Right renal pelvis (tissue), 4 donors: ENCODE measurements at regions not wholly inside any gene's neighbourhood (a gene's known extent, or its start where the extent isn't known, plus 50 kb on each side); places are given as distances from the start of the nearest gene placed in this dataset.
A peak's percentile ranks its signal among the peaks of the same experiment; 100 is the strongest.
"Not testable (repeated sequence)": the region's sequence is repeated elsewhere in the genome, so short reads cannot be mapped to it uniquely, and the experiment has no call there.

Source experiments
- DNase-seq, 4 donors: peaks; one replicate each; pipeline ENCODE4 v3.0.0-alpha.2; 2013; ENCODE audit warnings: low read depth in 4 of 4, low spot score in 3 of 4, missing footprints in 1 of 4

DNA sequence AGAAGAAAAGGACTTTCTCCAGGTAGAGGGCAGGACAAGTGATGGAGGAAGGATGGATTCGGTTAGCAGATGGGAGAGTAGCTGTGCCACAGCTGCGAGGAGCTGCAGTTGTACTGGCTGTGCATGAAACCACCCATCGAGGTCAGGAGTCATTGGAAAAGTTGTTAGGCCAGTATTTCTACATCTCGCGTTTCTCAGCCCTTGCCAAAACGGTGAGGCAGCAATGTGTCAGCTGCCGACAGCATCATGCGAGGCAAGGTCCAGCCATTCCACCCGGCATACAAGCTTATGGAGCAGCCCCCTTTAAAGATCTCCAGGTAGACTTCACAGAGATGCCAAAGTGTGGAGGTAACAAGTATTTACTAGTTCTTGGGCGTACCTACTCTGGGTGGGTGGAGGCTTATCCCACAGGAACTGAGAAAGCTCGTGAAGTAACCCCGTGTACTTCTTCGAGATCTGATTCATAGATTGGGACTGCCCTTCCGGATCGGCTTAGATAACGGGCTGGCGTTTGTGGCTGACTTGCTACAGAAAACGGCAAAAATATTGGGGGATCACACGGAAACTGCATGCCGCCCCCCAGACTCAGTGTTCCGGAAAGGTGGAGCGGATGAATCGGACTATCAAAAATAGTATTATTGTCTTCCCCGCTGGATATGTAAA lies 105.0 kb upstream of the HMX1 start:
- DNase-seq, result not testable (repeated sequence)

DNA sequence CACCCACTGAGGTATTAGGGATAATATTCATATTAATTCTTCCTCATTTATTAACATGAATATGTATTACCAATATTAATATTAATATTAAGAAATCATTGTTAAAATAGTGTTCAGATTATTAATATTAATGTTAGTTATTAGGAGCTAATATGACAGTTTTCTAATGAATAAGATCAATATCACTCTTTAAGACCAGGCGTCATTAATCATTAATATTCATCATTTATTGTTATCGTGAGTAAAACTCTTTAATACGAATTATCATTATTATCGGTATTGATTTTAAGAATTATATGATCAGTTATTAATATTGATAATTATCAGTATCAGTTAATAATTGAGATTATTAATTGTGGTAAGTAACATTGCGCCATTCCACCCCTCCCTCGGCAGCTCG lies 101.0 kb upstream of the HMX1 start:
- DNase-seq, result not testable (repeated sequence)

DNA sequence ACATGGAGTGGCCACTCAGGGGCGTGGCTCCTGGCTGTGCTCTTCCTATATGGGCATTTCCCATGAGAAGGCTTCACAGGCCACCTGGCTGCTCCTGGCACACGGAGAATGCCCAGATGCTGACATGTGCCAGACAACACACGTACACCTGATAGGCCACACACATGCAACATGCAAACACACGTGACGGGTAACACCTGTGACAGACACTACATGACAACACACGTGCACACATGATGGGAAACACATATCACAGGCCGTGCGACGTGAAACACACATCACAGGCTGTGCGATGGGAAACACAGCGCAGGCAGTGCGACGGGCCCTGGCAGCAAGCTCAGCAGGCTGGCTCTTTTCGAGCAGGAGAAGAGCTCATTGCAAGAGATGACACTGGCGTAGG lies 94.3 kb upstream of the HMX1 start:
- not testable (repeated sequence) for DNase-seq

DNA sequence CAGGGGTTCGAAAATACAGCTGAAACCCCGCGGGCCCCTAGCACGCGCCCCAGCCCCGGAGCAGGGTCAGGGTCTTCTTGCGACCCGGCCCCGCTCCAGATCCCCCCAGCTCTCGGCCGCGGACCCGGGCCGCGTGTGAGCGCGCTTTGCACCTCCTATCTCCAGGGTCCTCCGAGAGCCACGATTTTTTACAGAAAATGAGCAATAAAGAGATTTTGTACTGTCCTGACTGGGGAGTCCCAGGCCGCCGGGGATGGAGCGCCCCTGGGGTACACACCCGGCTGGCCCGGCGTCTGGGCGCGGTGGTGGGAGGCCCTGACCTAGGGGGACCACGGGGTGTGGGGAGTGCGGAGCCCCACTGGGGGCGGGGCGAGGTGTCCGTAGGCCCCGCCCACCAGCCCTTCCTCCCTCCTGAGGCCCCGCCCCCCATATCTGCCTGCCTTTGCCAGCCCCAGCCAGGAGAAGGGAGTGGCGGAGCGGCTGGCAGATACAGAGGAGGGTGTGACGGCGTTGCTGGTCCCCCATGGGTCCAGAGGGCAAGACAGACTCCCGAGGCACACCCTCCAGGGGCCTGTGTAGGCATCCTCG lies 92.7 kb upstream of the HMX1 start:
- not testable (repeated sequence) for DNase-seq

DNA sequence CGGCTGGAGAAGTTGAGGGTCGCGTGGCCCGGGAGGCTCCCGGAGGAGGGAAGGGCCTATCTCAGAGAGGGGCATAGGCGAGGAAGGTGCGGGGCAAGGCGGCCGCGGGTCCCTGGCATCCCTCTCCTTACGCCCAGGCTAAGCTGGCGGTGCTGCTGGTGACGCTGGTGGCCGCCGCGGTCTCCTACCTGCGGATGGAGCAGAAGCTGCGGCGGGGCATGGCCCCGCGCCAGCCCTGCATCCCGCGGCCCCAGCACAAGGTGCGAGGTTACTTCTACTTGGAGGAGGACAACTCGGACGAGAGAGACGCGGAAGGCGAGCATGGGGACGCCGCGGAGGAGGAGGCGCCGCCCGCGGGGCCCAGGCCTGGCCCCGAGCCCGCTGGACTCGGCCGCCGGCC lies 91.9 kb upstream of the HMX1 start:
- DNase-seq, result not testable (repeated sequence)

DNA sequence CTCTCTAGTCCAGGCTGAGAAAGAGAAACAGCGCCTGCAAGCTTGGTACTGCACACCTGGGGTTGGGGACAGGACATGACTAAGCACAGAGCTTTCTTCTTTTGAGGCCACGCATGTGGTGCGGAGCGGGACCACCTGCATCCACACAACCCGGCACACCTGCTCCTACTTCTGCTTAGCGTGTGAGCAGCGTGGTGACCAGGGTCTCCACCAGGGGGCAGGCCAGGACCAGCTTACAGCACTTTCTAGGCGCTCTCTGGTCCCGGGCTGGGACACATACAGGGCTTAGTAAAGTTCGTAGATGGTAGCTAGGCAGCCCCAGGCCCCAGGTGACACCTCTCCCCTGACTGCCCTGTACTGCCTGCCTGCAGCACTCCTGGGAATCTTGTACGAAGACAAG lies 89.7 kb upstream of the HMX1 start:
- DNase-seq, result peak in 2 of 4 donors; percentile 30 to 44

DNA sequence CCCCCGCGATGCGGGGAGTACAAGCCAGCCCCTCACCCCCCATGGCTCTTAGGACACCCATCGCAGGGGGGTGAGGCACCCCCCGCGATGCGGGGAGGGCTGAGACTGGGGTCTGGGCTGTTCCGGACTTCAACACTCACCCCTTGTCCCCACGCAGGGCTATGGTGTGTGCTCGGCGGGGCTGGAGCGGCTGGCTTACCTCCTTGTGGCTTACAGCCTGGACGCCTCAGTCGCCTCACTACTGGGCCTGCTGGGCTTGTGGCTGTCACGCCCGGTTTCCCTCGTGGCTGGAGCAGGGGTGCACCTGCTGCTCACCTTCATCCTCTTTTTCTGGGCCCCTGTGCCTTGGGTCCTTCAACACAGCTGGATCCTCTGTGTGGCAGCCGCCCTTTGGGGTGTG lies 87.8 kb upstream of the HMX1 start:
- DNase-seq, result not testable (repeated sequence)

DNA sequence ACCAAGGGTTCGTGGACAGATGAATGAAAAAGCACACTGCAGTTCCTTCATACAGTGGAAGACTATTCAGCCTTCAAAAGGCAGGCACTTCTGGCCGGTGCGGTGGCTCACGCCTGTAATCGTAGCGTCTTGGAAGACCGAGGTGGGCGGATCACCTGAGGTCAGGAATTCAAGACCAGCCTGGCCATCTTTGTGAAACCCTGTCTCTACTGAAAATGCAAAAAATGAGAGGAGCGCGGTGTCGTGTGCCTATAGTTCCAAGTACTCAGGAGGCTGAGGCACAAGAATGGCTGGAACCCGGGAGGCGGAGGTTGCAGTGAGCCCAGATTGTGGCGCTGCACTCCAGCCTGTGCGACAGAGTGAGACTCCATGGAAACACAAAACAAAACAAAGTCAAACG lies 82.4 kb upstream of the HMX1 start:
- DNase-seq, result not testable (repeated sequence)

DNA sequence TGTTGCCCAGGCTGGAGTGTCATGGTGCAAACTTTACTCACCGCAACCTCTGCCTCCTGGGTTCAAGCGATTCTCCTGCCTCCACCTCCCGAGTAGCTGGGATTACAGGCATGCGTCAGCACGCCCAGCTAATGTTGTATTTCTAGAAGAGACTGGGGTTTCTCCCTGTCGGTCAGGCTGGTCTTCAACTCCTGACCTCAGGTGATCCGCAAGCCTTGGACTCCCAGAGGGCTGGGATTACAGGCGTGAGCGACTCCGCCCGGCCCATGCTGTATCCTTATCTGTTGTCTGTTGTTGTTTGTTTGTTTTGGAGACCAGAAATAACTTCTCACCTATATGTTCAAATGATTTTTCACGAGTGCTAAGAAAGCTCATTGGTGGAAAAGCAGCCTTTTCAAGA lies 81.2 kb upstream of the HMX1 start:
- DNase-seq, result not testable (repeated sequence)

DNA sequence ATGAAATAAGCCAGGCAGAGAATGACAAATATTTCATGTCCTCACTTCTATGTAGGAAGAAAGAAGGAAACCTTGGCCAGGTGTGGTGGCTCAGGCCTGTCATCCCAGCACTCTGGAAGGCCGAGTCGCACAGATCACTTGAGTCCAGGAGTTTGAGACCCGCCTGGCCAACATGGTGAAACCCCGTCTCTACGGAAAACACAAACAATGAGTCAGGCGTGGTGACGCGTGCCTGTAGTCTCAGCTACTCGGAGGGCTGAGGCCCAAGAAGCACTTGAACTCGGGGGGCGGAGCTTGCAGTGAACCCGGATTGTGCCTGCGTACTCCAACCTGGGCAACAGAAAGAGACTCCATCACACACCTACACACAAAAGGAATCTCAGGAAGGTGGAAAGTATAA lies 80.5 kb upstream of the HMX1 start:
- DNase-seq, result not testable (repeated sequence)

DNA sequence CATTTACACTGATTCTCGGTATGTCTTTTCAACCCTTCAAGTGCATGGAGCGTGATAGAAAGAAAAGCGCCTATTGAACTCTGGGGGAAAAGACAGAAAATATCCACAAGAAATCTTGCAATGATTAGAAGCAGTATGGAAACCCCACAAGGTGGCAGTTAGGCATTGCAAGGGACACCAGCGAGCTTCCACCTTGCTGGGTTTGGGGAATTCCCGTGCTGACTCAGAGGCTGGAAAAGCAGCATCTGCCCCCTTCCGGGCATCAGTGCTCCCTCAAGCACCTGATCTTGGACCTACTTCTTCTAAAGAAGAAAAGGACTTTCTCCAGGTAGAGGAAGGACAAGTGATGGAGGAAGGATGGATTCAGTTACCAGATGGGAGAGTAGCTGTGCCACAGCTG lies 73.9 kb upstream of the HMX1 start:
- DNase-seq, result not testable (repeated sequence)

DNA sequence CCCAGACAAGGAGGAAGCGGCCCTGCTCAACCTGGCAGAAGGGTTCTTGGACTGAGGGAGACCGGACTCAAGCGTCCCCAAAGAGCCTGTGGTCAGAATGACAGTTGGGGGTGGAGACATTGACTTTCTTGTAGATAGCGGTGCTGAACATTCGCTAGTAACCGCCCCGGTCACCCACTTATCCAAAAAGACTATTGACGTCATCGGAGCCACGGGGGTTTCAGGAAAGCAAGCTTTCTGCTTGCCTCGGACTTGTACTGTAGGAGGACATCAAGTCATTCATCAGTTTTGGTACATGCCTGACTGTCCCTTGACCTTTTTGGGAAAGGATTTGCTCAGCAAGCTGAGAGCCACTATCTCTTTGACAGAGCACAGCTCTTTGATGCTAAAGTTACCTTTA lies 71.7 kb upstream of the HMX1 start:
- not testable (repeated sequence) for DNase-seq

DNA sequence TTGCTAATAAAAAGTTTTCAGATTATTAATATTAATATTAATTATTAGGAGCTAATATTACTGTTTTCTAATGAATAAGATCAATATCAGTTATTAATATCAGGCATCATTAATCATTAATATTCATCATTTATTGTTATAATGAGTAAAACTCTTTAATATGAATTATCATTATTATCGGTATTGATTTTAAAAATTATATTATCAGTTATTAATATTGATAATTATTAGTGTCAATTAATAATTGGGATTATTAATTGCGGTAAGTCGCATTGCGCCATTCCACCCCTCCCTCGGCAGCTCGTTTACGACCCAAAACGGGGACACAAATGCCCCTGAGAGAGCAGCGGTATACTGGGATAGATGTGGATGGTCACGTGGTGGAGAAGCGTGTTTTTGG lies 70.4 kb upstream of the HMX1 start:
- not testable (repeated sequence) for DNase-seq

DNA sequence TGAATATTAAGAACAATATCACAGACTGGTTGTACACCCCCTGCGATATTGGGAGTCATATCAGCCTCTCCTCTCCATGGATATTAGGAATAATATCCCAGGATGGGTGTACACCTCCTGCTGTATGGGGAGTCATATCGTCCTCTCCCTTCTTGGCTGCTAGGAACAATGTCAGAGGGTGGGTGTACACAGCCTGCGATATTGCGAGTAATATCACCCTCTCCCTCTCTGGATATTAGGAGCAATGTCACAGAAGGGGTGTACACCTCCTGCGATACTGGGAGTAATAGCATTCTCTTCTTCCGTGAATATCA lies 69.8 kb upstream of the HMX1 start:
- not testable (repeated sequence) for DNase-seq

DNA sequence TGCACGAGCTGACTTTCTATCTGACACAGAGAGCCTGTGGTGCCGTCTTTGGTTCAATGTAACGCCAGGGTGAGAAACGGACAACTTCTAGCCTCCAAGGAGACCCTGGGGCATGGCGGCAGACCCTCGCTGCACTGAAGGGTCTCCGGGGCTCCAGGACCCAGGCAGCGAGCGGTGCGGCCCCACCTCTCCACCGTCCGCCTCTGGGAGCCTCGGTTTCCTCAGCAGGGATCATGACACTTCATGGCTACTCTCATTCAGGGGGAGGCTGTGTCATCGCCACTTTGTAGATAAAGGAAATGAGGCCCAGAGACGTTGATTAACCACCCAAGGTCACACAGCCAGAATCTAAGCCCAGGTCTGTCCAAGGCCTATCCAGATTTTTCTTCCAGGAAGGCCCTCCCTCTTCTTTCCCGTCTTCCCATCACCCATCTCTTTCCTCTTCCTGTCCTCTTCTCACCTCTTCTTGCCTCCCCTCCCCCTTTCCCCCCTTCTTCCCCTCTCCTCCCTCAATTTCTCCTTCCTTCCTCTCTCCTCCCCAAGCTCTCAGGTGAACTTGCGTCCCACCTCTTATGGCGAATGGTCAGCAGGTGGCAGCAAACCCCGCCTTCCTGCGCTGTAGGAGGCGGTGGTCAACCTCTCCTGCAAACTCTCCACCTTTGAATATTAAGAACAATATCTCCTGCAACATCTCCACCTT lies 69.3 kb upstream of the HMX1 start:
- DNase-seq, result peak in 1 of 4 donors; percentile 5

DNA sequence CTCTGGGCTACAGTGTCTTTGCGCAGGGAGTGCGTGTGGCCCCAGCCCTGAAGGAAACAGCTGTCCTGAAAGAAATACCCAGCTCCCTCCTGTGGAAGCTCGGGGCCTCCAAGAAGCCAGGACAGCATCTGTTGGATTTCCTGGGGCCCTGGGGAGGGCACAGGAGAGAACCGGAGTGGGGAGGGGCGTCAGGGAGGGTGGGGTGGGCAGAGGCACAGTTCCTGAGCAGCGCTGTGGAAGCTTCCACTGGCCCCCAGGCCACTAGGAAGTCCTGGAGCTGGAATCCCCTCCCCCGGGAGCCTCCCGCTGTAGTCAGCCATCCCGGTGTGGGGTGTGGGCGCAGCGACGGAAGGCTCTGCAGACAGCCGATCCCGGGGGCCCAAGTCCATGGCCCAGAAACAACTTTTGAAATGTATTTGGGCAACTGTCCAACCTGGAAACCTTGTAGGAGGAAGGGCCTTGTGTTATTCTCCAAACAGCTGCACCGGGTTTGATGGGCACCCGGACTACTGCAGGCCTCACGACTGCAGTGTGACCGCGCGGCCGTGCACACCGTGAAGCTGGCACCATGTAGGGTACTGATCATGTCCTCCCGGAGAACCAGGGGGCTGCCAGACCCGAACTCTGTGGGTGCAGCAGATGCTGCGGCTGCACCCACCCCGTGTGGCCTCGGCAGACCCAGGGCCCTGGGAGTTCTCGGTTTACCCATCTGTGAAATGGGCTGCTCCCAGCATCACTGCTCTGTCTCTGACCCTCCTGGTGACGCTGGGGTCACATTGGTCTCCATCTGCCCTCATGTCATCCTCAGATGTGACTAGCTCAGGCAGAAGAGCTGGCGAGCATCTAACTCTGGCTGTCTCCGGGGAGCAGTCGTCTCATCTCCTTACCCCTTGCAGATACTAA lies 68.5 kb upstream of the HMX1 start:
- DNase-seq, result peak in 3 of 4 donors; percentile 23 to 43 (median 40)

DNA sequence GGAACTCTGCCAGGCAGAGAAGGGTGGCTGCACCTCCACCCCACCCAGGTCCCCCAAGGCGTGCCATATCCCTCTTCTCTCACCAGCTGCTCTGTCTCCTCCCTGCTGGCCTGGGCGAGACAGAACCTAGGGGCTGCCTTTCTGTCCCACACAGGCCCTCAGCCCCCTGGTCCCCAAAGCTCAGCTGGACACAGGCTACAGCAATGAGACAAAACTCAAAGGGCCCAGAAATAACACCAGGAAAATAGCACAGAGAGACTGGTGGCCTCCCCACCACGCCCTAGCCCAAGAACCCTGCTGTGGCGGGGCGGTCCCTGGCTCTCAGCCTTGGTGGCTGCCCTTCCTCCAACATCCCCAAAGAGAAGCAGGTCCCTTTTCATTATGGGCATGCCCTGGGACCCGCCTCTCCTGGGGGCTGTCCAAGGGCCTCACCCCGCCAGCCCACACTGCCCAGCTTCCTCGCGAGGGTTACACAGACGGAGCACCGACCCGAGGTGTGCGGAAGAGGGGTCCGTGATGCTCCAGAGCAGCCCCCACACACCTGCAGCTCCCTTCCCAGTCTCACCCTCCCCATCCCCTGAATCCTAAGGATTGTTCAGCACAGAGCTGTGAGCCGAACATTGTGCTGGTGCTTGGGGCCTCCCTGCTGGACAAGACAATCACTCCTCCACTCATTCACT lies 67.7 kb upstream of the HMX1 start:
- no peak for DNase-seq

DNA sequence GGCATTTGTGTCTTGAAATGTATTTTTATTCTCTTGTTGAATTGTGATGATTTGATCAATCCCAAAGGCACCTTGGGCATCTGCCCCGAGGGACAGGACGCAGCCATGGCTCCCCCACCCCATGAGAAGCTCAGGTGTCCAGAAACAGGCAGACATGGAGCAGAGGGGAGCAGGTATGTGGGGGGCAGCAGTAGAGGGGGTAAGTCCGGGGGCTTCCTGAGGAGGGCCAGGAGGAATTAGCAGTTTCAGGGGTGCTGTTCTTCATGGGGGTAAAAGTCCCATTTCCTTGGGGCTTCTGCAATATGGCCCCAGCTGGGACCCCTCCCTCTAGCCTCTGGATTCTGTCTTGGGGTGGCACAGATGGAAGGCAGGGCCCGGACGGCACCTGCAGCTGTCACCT lies 67.0 kb upstream of the HMX1 start:
- DNase-seq, result no peak

DNA sequence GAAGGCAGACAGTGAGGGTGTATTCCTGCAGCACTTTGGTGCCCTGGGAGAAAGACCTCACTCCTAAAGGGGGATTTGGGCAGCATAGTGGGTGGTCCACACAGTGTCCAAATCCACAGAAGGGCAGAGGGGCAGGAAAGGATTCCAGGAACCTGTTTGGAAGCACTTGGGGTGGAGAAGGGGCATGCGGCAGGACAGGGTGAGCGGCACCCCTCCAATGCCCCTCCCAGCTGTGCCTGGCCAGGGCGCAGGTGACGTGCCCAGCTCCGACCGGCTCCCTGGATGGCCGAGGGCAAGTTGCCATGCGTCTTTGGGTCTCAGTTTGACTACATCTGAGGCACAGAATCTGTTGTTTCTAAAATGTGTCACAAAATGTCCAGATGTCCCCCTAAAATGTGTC lies 66.5 kb upstream of the HMX1 start:
- DNase-seq, result no peak

DNA sequence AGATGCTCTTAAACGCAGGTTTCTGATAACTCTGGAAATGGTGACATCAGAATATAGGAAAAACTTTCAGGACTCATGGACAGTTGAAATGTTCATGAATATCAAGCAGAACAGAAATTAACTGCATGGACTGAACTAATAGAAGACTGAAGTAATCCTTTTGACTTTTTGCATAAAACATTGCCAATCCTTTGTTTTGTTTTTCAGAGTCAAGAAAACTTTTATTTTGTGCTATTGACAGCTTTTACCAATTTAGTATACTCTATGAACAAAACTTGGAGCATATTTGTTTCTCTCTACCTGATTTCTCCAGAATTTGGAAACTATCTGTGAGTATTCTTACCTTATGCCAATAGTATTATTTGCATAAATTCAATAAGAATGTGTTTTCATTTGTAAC lies 61.2 kb upstream of the HMX1 start:
- DNase-seq, result no peak

DNA sequence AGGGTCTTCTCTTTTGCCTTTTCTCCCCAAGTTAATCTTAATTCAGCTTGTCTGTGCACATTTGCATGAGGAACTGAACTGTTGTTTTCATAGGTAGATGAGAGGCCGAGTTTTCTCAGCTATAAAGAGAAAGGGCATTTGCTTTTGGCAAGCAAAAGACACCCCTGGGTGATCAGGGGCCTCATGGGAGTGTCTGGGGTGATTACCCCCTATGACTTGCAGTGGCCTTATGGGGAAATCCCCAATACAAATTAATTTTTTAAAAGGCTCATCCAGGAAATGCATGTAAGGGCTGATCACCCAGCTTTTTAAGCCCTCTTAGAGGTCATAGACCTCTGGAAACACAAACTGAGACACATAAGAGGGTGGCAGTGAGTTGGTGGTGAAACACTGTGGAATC lies 56.4 kb upstream of the HMX1 start:
- DNase-seq, result no peak
